HCT116 (cell line): ENCODE measurements at regions not wholly inside any gene's neighbourhood (a gene's known extent, or its start where the extent isn't known, plus 50 kb on each side); places are given as distances from the start of the nearest gene placed in this dataset.

Experiments
- ATAC-seq: fragments of 200-7000 bp; cut with Tn5 transposase; 2 replicates; pipeline ENCODE4 v1.9.1; 2020; ENCODE audit warnings: mild to moderate bottlenecking, moderate library complexity
- BruUV-seq: library from RNA; stranded (reverse); fragments of 400-500 nt; replicated peaks from 2 replicates; lab custom pipeline; 2021; lab: Mats Ljungman, UMichigan
- CTCF ChIA-PET: fragments of 300-600 bp; sonication (Branson Sonifier 250); formaldehyde crosslinking; loops from one replicate; lab custom pipeline; 2021; ENCODE audit warnings: antibody characterized with exemption; lab: Charles Lee
- POLR2A ChIA-PET: fragments of 300-600, 350-600 bp; sonication (Branson Sonifier 250); formaldehyde crosslinking; loops from one replicate; lab custom pipeline; 2021; ENCODE audit warnings: antibody characterized with exemption; lab: Charles Lee
- RAD21 ChIA-PET, 2 experiments: fragments of 300-600 bp; sonication (Branson Sonifier 250); formaldehyde crosslinking; loops; one replicate each; lab custom pipeline; 2023; ENCODE audit warnings: low total read pairs in 2 of 2; ENCODE audit not compliant: uncharacterized antibody in 2 of 2, unreplicated experiment in 2 of 2, low non-redundant PET in 1 of 2; lab: Charles Lee
- DNase-seq: peaks from one replicate; pipeline ENCODE4 v3.0.0-alpha.2; 2010; ENCODE audit warnings: low read depth, low spot score
- H2AFZ ChIP-seq: fragments of 200-600 bp; shearing (Covaris generic), sonication (generic); 2 replicates; pipeline ENCODE4 v1.6.1; 2017; ENCODE audit warnings: low read depth, mixed run types, mixed read lengths, antibody characterized with exemption, low read length; ENCODE audit not compliant: poor library complexity, severe bottlenecking
- H3K27ac ChIP-seq: 2 replicates; pipeline ENCODE4 v1.5.1; 2012; ENCODE audit warnings: low read depth, low read length
- H3K27me3 ChIP-seq: fragments of 200-600 bp; sonication (generic); 2 replicates; pipeline ENCODE4 v1.6.1; 2016; ENCODE audit warnings: mixed run types, low read length, mixed read lengths; ENCODE audit not compliant: insufficient read depth
- H3K36me3 ChIP-seq, 2 experiments: fragments of 200-500 bp in 1 of 2; fragments of 200-600 bp in 1 of 2; sonication (Bioruptor generic) in 1 of 2; sonication (generic) in 1 of 2; 2 replicates each; pipeline versions ENCODE4 v1.5.1 to v1.6.1; 2014 to 2016; ENCODE audit warnings: low read length in 2 of 2, inconsistent platforms in 1 of 2, mixed read lengths in 1 of 2, mixed run types in 1 of 2; ENCODE audit not compliant: insufficient read depth in 2 of 2, control insufficient read depth in 1 of 2
- H3K4me1 ChIP-seq, 2 experiments: fragments of 200-600 bp in 1 of 2; sonication (generic) in 1 of 2; 2 replicates each; pipeline versions ENCODE4 v1.5.1 to v1.6.1; 2012 to 2017; ENCODE audit warnings: low read length in 2 of 2, inconsistent platforms in 1 of 2, mild to moderate bottlenecking in 1 of 2, mixed read lengths in 1 of 2, mixed run types in 1 of 2, moderate library complexity in 1 of 2; ENCODE audit not compliant: insufficient read depth in 2 of 2, control insufficient read depth in 1 of 2
- H3K4me2 ChIP-seq: fragments of 200-600 bp; sonication (generic); 2 replicates; pipeline ENCODE4 v1.6.1; 2017; ENCODE audit warnings: mixed run types, low read length, mixed read lengths
- H3K4me3 ChIP-seq, 2 experiments: fragments of 200-600 bp in 1 of 2; sonication (generic) in 1 of 2; replicated peaks in 1 of 2; 2 replicates each; pipeline ENCODE4 v1.5.1; 2011 to 2016; ENCODE audit warnings: low read length in 2 of 2, control low read depth in 1 of 2, low read depth in 1 of 2, mild to moderate bottlenecking in 1 of 2, mixed read lengths in 1 of 2, mixed run types in 1 of 2
- H3K79me2 ChIP-seq: fragments of 200-600 bp; sonication (generic); 2 replicates; pipeline ENCODE4 v1.6.1; 2017; ENCODE audit warnings: mild to moderate bottlenecking, mixed run types, low read length, moderate library complexity, mixed read lengths; ENCODE audit not compliant: insufficient read depth
- H3K9ac ChIP-seq: fragments of 200-600 bp; sonication (generic); 2 replicates; pipeline ENCODE4 v1.6.1; 2016; ENCODE audit warnings: low read length, mixed read lengths
- H3K9me2 ChIP-seq: fragments of 200-600 bp; sonication (generic), shearing (Covaris generic); 2 replicates; pipeline ENCODE4 v1.6.1; 2017; ENCODE audit warnings: mixed run types, mild to moderate bottlenecking, moderate library complexity; ENCODE audit not compliant: insufficient read depth
- H3K9me3 ChIP-seq, 2 experiments: fragments of 200-500 bp in 1 of 2; fragments of 200-600 bp in 1 of 2; sonication (Bioruptor generic) in 1 of 2; sonication (generic) in 1 of 2; 2 replicates each; pipeline ENCODE4 v1.6.1; 2014 to 2017; ENCODE audit warnings: low read length in 2 of 2, mixed read lengths in 2 of 2, inconsistent platforms in 1 of 2, low read depth in 1 of 2, mild to moderate bottlenecking in 1 of 2, mixed run types in 1 of 2, moderate library complexity in 1 of 2; ENCODE audit not compliant: control insufficient read depth in 1 of 2, insufficient read depth in 1 of 2
- H4K20me1 ChIP-seq: fragments of 200-600 bp; sonication (generic), shearing (Covaris generic); 2 replicates; pipeline ENCODE4 v1.6.1; 2017; ENCODE audit warnings: mixed run types, mild to moderate bottlenecking, moderate library complexity; ENCODE audit not compliant: insufficient read depth
- CEBPB ChIP-seq: IDR thresholded peaks from 2 replicates; pipeline ENCODE4 v1.6.1; 2012; ENCODE audit warnings: low read depth
- ELF1 ChIP-seq: IDR thresholded peaks from 2 replicates; pipeline ENCODE4 v1.6.1; 2012; ENCODE audit warnings: low read depth, borderline replicate concordance
- FOSL1 ChIP-seq: IDR thresholded peaks from 2 replicates; pipeline ENCODE4 v1.6.1; 2012; ENCODE audit warnings: low read depth
- POLR2AphosphoS5 ChIP-seq: IDR thresholded peaks from 2 replicates; pipeline ENCODE4 v1.6.1; 2011; ENCODE audit warnings: mild to moderate bottlenecking, low read depth, low read length, moderate library complexity
- RAD21 ChIP-seq: IDR thresholded peaks from 2 replicates; pipeline ENCODE4 v1.6.1; 2012; ENCODE audit warnings: low read depth, mild to moderate bottlenecking
- SP1 ChIP-seq: IDR thresholded peaks from 2 replicates; pipeline ENCODE4 v1.6.1; 2012; ENCODE audit warnings: low read depth
- SRF ChIP-seq: IDR thresholded peaks from 2 replicates; pipeline ENCODE4 v1.6.1; 2012; ENCODE audit warnings: low read depth
- TCF7L2 ChIP-seq: IDR thresholded peaks from 2 replicates; pipeline ENCODE4 v1.7.0; 2011; ENCODE audit warnings: borderline replicate concordance, inconsistent platforms; ENCODE audit not compliant: insufficient read depth, insufficient read length; ENCODE audit errors: extremely low read depth
- YY1 ChIP-seq: IDR thresholded peaks from 2 replicates; pipeline ENCODE4 v1.6.1; 2011; ENCODE audit warnings: low read length, low read depth, moderate library complexity, mild to moderate bottlenecking; ENCODE audit not compliant: insufficient replicate concordance; ENCODE audit errors: extremely low read depth
- ZFX ChIP-seq: fragments of 450-650 bp; IDR thresholded peaks from 2 replicates; pipeline ENCODE4 v1.6.1; 2017
- ZNF274 ChIP-seq: fragments of 200-500 bp; sonication (Bioruptor generic); IDR thresholded peaks from 2 replicates; pipeline ENCODE4 v1.6.1; 2014; ENCODE audit warnings: mild to moderate bottlenecking, low read depth, low read length, inconsistent platforms
- intact Hi-C: fragments of 100-400 bp; cut with micrococcal nuclease; formaldehyde crosslinking; loops from 2 replicates; pipeline ENCODE4 v1.10.0; 2022
- TF ChIP-seq, protein P1 (sequence below): IDR thresholded peaks from 2 replicates; pipeline ENCODE4 v1.6.1; 2012
- TF ChIP-seq, protein P2 (sequence below): IDR thresholded peaks from 2 replicates; pipeline ENCODE4 v1.6.1; 2011; ENCODE audit warnings: mild to moderate bottlenecking, low read length, moderate library complexity; ENCODE audit not compliant: insufficient replicate concordance; ENCODE audit errors: extremely low read depth

DNA sequence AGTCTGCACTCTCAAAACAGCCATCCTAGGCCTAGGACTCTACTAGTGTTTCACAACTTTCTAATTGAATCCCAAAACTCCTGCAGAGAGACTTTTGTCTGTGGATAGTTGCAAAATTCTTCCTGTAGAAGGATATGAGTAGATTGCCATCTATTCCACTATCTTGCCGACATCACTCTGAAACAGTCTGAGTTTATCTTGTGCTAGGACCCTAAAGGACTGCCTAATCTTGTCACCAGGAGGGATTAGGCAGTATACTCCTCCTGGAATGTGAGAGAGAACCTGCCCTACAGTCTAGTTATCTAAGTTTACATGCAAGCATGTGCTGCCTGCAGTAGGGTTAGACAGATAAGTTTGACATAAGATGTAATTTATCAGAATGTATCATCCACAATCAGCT lies 1646.6 kb upstream of the PCDH7 start:
- intact Hi-C loops, result no loop called here
- no peaks in the 10 kb centered on the region for H3K27me3 ChIP-seq
- no peaks in the 10 kb centered on the region for H3K79me2 ChIP-seq
- ATAC-seq (no peak), DNase-seq (no peak)
- TF ChIP-seq CEBPB, result no peak
- TF ChIP-seq ZNF274, result no peak
- TF ChIP-seq, protein P1, sequence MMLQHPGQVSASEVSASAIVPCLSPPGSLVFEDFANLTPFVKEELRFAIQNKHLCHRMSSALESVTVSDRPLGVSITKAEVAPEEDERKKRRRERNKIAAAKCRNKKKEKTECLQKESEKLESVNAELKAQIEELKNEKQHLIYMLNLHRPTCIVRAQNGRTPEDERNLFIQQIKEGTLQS, result no peak
- TF ChIP-seq YY1, result no peak
- no peak for TF ChIP-seq SP1
- TF ChIP-seq, protein P2, sequence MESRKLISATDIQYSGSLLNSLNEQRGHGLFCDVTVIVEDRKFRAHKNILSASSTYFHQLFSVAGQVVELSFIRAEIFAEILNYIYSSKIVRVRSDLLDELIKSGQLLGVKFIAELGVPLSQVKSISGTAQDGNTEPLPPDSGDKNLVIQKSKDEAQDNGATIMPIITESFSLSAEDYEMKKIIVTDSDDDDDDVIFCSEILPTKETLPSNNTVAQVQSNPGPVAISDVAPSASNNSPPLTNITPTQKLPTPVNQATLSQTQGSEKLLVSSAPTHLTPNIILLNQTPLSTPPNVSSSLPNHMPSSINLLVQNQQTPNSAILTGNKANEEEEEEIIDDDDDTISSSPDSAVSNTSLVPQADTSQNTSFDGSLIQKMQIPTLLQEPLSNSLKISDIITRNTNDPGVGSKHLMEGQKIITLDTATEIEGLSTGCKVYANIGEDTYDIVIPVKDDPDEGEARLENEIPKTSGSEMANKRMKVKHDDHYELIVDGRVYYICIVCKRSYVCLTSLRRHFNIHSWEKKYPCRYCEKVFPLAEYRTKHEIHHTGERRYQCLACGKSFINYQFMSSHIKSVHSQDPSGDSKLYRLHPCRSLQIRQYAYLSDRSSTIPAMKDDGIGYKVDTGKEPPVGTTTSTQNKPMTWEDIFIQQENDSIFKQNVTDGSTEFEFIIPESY, result no peak
- no peak for TF ChIP-seq RAD21
- no peak for TF ChIP-seq POLR2AphosphoS5
- TF ChIP-seq ELF1, result no peak
- TF ChIP-seq SRF, result no peak
- TF ChIP-seq FOSL1, result no peak
- no peak for TF ChIP-seq ZFX
- no peak for TF ChIP-seq TCF7L2
- POLR2A ChIA-PET, result no interaction called here
- H3K9me2 ChIP-seq, result no peaks in the 10 kb centered on the region
- H2AFZ ChIP-seq, result no peak overlapping the region
- no peak overlapping the region for H3K4me2 ChIP-seq
- no peak overlapping the region for H3K4me3 ChIP-seq
- no peaks in the 10 kb centered on the region; a peak in 1 of 4 replicates for H3K9me3 ChIP-seq
- no peaks in the 10 kb centered on the region for H4K20me1 ChIP-seq
- no peaks in the 10 kb centered on the region for H3K4me1 ChIP-seq
- no TSS peak for BruUV-seq
- RAD21 ChIA-PET, result no interaction called here
- H3K27ac ChIP-seq, result no peak overlapping the region
- no peaks in the 10 kb centered on the region for H3K36me3 ChIP-seq
- H3K9ac ChIP-seq, result no peak overlapping the region
- CTCF ChIA-PET, result no interaction called here
